ENCODE measurements at regions not wholly inside any gene's neighbourhood (a gene's known extent, or its start where the extent isn't known, plus 50 kb on each side); places are given as distances from the start of the nearest gene placed in this dataset.
A peak's percentile ranks its signal among the peaks of the same experiment; 100 is the strongest.

- Histone ChIP-seq H3K9me3 (replicated peaks; ENCODE audit: control insufficient read depth, insufficient read depth, low read depth, low read length) (no peaks in the 10 kb centered on the region), H3K27me3 (ENCODE audit: control insufficient read depth in 2 of 2, insufficient read depth in 2 of 2, low read length in 2 of 2) (peaks cover 19 to 49% of the 10 kb centered on the region in 2 experiments; a peak in 4 of 5 replicates), H3K9ac (ENCODE audit: insufficient read depth in 1 of 2, low read depth in 2 of 2, low read length in 2 of 2) (no peak overlapping the region), H2AFZ (ENCODE audit: low read depth, low read length) (no peak overlapping the region), H3K36me3 (ENCODE audit: control insufficient read depth, insufficient read depth, low read length) (no peaks in the 10 kb centered on the region), H3K4me2 (ENCODE audit: insufficient read depth, low read length) (no peak overlapping the region), H3K4me1 (replicated peaks in 1 of 2; ENCODE audit: control insufficient read depth in 2 of 2, insufficient read depth in 2 of 2, low read length in 2 of 2) (peaks cover 3 to 5% of the 10 kb centered on the region in 2 experiments; a peak in 3 of 5 replicates), H3K9me1 (ENCODE audit: control insufficient read depth, insufficient read depth, low read length) (no peaks in the 10 kb centered on the region), H4K20me1 (replicated peaks; ENCODE audit: control insufficient read depth, insufficient read depth, low read length) (no peaks in the 10 kb centered on the region), H3K79me2 (ENCODE audit: control insufficient read depth, insufficient read depth, low read length) (no peaks in the 10 kb centered on the region), H3K27ac (ENCODE audit: extremely low read depth, low read depth, low read length) (no peak overlapping the region), H3K4me3 (no peak overlapping the region)
- intact Hi-C loops (cut with micrococcal nuclease) (no loop called here), in situ Hi-C loops (cut with MboI) (no loop called here)
- TF ChIP-seq HMG20B (CRISPR knock-in tag; IDR thresholded peaks at IDR 0.05), result no peak
- no peak for TF ChIP-seq TFAM (CRISPR knock-in tag; conservative IDR thresholded peaks at IDR 0.05)
- TF ChIP-seq ZNF589 (CRISPR knock-in tag; IDR thresholded peaks at IDR 0.05; ENCODE audit: low read depth), result no peak
- TF ChIP-seq SRSF9 (IDR thresholded peaks at IDR 0.05; ENCODE audit: borderline replicate concordance, low read depth, low read length), result no peak
- ChIA-PET POLR2A (interaction anchor here (0.7 to 1.6 kb wide), 2 partner anchors 9 to 583 kb away, joined by 3 to 4 read pairs; no protein-coding TSS in a partner anchor), CTCF (ENCODE audit: low intra/inter-chr PET ratio) (no interaction called here)
- no peak for DNase-seq (ENCODE audit: extremely low read depth in 1 of 4, low spot score in 3 of 4)
- WGBS (ENCODE audit: insufficient coverage, low coverage, missing lambda C conversion rate), result 1% methylated on average over 5 of the region's 5 CpGs
- FAIRE-seq, result no peak
- no TSS peak for BruUV-seq (replicated peaks)
- ATAC-seq, result no peak
These were observed 191.7 kb upstream of the POU3F1 start for GRCh38 chr1:38238294-38238693.

- BruUV-seq (replicated peaks), result no TSS peak
- H2AFZ ChIP-seq (ENCODE audit: low read depth, low read length), result no peak overlapping the region
- no peaks in the 10 kb centered on the region for H3K36me3 ChIP-seq (ENCODE audit: control insufficient read depth, insufficient read depth, low read length)
- H3K79me2 ChIP-seq (ENCODE audit: control insufficient read depth, insufficient read depth, low read length), result no peaks in the 10 kb centered on the region
- FAIRE-seq (no peak), ATAC-seq (no peak), DNase-seq (ENCODE audit: extremely low read depth in 1 of 4, low spot score in 3 of 4) (no peak)
- in situ Hi-C loops (cut with MboI) (no loop called here), intact Hi-C loops (cut with micrococcal nuclease) (no loop called here)
- no peak overlapping the region for H3K9ac ChIP-seq (ENCODE audit: insufficient read depth in 1 of 2, low read depth in 2 of 2, low read length in 2 of 2)
- H3K27ac ChIP-seq (ENCODE audit: extremely low read depth, low read depth, low read length), result no peak overlapping the region
- ChIA-PET POLR2A (interaction anchor here (0.6 kb wide), 1 partner anchor 309 kb away, joined by 3 read pairs; no protein-coding TSS in a partner anchor), CTCF (ENCODE audit: low intra/inter-chr PET ratio) (no interaction called here)
- H3K4me1 ChIP-seq (replicated peaks in 1 of 2; ENCODE audit: control insufficient read depth in 2 of 2, insufficient read depth in 2 of 2, low read length in 2 of 2), result peaks cover 0 to 3% of the 10 kb centered on the region in 2 experiments; a peak in 1 of 5 replicates
- H3K27me3 ChIP-seq (ENCODE audit: control insufficient read depth in 2 of 2, insufficient read depth in 2 of 2, low read length in 2 of 2), result peaks cover 21 to 55% of the 10 kb centered on the region in 2 experiments; a peak in 4 of 5 replicates
- H3K4me2 ChIP-seq (ENCODE audit: insufficient read depth, low read length), result no peak overlapping the region
- 0% methylated on average over 3 of the region's 3 CpGs for WGBS (ENCODE audit: insufficient coverage, low coverage, missing lambda C conversion rate)
- no peaks in the 10 kb centered on the region for H3K9me1 ChIP-seq (ENCODE audit: control insufficient read depth, insufficient read depth, low read length)
- H4K20me1 ChIP-seq (replicated peaks; ENCODE audit: control insufficient read depth, insufficient read depth, low read length), result no peaks in the 10 kb centered on the region
- H3K4me3 ChIP-seq, result no peak overlapping the region
- no peaks in the 10 kb centered on the region for H3K9me3 ChIP-seq (replicated peaks; ENCODE audit: control insufficient read depth, insufficient read depth, low read depth, low read length)
- TF ChIP-seq CEBPG (CRISPR knock-in tag; IDR thresholded peaks at IDR 0.05), result no peak
- TF ChIP-seq CEBPG (tag; conservative IDR thresholded peaks at IDR 0.05 in 1 of 2, IDR thresholded peaks at IDR 0.05 in 1 of 2), result 0 out of 4 replicates have a peak, but pooled peaks have one; percentile 19 to 49
- no peak for TF ChIP-seq ARID4B (CRISPR knock-in tag; IDR thresholded peaks at IDR 0.05)
- no peak for TF ChIP-seq ETV5 (CRISPR knock-in tag; IDR thresholded peaks at IDR 0.05; ENCODE audit: low read depth)
- 0 out of 2 replicates have a peak, but pooled peaks have one; percentile 34 for TF ChIP-seq CEBPB (tag; IDR thresholded peaks at IDR 0.05)
- TF ChIP-seq ZNF431 (CRISPR knock-in tag; IDR thresholded peaks at IDR 0.05), result no peak
- no peak for TF ChIP-seq CXXC5 (CRISPR knock-in tag; IDR thresholded peaks at IDR 0.05)
- TF ChIP-seq IRF2 (CRISPR knock-in tag; IDR thresholded peaks at IDR 0.05), result no peak
- no peak for TF ChIP-seq GTF2A2 (tag; IDR thresholded peaks at IDR 0.05)
- no peak for TF ChIP-seq BDP1 (IDR thresholded peaks at IDR 0.05; ENCODE audit: insufficient read depth, insufficient read length)
These were observed 189.1 kb upstream of the POU3F1 start for GRCh38 chr1:38235705-38236104.

Measured in K562 (cell line).